SK-N-SH (cell line): ENCODE measurements at regions not wholly inside any gene's neighbourhood (a gene's known extent, or its start where the extent isn't known, plus 50 kb on each side); places are given as distances from the start of the nearest gene placed in this dataset.

Experiments
- JUND ChIP-seq: IDR thresholded peaks from 2 replicates; pipeline ENCODE4 v1.4.0; 2012
- POLR2AphosphoS5 ChIP-seq: IDR thresholded peaks from 2 replicates; pipeline ENCODE4 v1.6.1; 2012; ENCODE audit warnings: low read depth, low read length
- TF ChIP-seq, protein P1 (sequence below): IDR thresholded peaks from 2 replicates; pipeline ENCODE4 v1.4.0; 2012; ENCODE audit warnings: low read depth, borderline replicate concordance

DNA sequence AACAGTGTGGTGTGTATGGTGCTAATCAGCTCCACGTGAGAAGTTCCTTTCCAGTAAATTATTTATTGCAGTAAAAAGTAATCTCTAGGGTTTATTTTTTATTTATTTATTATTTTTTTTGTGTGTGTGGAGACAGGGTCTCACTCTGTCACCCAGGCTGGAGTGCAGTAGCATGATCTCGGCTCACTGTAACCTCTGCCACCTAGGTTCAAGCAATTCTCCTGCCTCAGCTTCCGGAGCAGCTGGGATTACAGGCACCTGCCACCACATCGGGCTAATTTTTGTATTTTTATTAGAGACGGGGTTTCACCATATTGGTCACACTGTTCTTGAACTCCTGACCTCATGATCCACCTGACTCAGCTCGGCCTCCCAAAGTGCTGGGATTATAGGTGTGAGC is 606.9 kb downstream of the PCDH7 start:
- TF ChIP-seq POLR2AphosphoS5, result no peak
- TF ChIP-seq, protein P1, sequence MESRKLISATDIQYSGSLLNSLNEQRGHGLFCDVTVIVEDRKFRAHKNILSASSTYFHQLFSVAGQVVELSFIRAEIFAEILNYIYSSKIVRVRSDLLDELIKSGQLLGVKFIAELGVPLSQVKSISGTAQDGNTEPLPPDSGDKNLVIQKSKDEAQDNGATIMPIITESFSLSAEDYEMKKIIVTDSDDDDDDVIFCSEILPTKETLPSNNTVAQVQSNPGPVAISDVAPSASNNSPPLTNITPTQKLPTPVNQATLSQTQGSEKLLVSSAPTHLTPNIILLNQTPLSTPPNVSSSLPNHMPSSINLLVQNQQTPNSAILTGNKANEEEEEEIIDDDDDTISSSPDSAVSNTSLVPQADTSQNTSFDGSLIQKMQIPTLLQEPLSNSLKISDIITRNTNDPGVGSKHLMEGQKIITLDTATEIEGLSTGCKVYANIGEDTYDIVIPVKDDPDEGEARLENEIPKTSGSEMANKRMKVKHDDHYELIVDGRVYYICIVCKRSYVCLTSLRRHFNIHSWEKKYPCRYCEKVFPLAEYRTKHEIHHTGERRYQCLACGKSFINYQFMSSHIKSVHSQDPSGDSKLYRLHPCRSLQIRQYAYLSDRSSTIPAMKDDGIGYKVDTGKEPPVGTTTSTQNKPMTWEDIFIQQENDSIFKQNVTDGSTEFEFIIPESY, result no peak
- TF ChIP-seq JUND, result no peak
